Panc1 (cell line): ENCODE measurements at regions not wholly inside any gene's neighbourhood (a gene's known extent, or its start where the extent isn't known, plus 50 kb on each side); places are given as distances from the start of the nearest gene placed in this dataset.

Experiments
- CTCF ChIP-seq: fragments of 450-650 bp; IDR thresholded peaks from 2 replicates; pipeline ENCODE4 v1.5.1; 2017; ENCODE audit warnings: mild to moderate bottlenecking
- POLR2AphosphoS5 ChIP-seq: IDR thresholded peaks from 2 replicates; pipeline ENCODE4 v1.6.1; 2012; ENCODE audit warnings: mild to moderate bottlenecking, low read depth, low read length, moderate library complexity
- REST ChIP-seq, 2 experiments: IDR thresholded peaks; 2 replicates each; pipeline ENCODE4 v1.6.1; 2011 to 2012; ENCODE audit warnings: low read depth in 2 of 2, control low read depth in 1 of 2, low read length in 1 of 2, mild to moderate bottlenecking in 1 of 2, moderate library complexity in 1 of 2; ENCODE audit not compliant: insufficient read depth in 1 of 2

- TF ChIP-seq POLR2AphosphoS5 (no peak), CTCF (no peak), REST (IDR thresholded peaks at IDR 0.05; ENCODE audit: insufficient read depth in 1 of 2, low read depth in 2 of 2, low read length in 1 of 2) (no peak)
These were observed 342.5 kb downstream of the ELAVL2 start for GRCh38 chr9:23483566-23483965.
